ENCODE measurements at regions not wholly inside any gene's neighbourhood (a gene's known extent, or its start where the extent isn't known, plus 50 kb on each side); places are given as distances from the start of the nearest gene placed in this dataset.

DNA sequence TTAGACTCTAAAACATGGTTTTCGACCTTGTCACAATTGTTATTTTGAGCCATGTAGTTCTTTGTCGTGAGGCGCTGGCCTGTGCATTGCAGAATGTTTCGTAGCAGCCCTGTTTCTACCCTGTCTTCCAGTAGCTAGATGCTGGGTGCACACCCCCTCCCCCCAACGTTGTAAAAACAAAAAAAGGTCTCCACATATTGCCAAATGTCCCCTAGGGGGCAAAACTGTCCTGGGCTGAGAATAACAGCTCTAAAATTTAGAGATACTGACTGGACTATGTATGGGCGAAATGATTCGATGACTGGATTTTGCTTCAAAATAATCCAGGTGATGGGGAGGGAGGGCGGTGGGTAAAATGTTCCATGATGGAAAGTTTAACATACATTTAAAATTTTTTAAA is 126.1 kb upstream of the FUT8 start:
- DNase-seq, result no peak

GRCh38 chr14:65287264-65288131 is 125.0 kb upstream of the FUT8 start:
- DNase-seq, result no peak

DNA sequence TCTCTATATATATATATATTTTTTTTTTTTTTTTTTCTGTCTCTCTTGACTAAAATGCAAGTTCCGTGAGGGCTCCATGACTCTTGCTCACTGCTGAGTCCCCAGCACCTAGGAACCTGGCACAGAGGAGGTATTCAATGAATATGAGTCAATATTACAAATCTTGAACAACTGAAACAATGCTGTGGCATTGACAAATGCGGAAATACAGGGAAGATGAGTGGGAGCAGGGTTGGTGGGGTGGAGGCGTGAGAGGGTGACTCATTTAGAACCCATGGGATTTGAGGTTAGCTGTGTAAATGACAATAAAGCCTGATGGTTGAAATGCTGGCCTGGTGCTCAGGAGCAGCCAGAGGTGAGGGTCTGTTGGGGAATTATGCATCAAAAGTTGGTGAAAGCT is 121.7 kb upstream of the FUT8 start:
- DNase-seq, result no peak

- no peak for DNase-seq
These were observed 121.0 kb upstream of the FUT8 start for GRCh38 chr14:65291531-65291930.

GRCh38 chr14:65294816-65295215 is 117.7 kb upstream of the FUT8 start:
- no peak for DNase-seq

- DNase-seq, result no peak
These were observed 116.1 kb upstream of the FUT8 start for GRCh38 chr14:65296402-65296801.

DNA sequence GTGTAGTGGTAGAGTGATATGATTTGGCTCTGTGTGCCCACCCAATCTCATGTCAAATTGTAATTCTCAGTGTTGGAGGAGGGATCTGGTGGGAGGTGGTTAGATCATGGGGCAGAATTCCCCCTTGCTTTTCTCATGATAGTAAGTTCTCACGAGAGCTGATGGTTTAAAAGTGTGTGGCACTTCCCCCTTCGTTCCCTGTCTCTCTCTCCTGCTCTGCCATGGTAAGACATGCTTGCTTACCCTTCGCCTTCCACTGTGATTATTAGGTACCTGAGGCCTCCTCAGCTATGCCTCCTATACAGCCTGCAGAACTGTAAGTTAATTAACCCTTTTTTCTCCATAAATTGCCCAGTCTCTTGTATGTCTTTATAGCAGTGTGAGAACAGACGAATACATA is 115.7 kb upstream of the FUT8 start:
- no peak for DNase-seq

DNA sequence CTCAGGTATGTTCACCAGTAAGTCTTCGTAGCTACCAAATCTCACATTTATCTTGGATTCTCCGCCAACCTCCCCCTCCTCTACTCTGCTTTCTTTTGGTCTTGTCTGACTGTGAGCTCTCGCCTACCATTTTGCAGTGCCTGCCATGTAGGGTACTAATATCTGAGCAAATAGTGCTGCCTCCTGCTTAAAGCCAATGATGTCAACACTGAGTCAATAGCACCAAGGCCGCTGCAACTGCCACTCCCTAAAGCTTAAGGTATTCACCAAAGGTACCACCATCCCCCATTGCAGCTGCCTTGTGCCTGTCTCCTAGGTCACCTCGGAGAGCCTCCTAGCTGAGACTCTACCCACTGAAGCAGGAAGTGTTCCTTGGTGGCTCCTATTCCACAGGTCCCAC is 114.8 kb upstream of the FUT8 start:
- DNase-seq, result no peak

DNA sequence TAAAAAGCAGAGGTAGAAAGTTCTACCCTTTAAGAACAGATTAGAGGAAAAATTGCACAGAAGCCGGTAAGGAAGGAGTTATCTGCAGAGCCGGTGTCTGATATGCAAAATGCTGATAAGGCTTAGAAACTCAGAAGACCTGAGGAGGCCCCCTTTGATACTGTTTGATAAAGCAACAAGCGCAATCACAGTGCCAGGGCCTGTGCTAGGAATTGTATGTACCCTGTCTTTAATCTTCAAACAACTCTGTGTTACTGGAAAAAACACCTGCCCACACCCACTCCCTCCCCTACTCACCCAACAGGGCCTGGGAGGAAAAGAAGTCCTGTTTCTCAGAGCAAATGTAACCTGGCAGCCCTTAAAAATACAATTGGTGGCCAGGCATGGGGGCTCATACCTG is 112.7 kb upstream of the FUT8 start:
- no peak for DNase-seq

DNA sequence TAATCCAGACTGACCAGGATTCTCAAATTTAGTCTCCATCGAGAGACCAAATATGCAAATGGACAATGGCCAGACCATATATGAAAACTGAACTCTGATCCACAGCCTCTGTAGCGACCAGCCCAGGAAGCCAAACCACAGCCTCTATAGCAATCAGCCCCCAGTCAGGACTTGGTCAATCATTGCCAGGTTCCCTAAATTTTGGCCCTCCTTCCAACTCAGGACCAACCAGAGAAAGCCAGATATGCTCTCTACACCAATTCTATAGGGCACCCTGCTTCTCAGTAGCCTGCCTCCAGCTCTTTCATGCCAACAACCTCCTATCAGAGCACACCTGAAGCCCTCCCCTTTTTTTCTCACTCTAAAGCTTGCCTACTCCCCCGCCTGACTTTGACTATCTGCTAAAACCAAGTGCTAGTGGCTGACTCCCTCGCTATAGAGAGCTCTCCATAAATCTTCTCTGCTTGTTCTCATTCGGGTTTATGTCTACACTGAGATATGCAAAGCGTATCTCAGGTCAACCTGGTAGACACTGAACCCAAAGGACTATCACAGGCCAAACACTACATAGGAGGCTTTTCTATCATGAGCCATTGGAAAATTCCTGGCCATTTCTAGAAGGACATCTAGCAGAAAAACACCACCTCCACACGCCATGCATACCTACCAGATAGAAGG is 110.5 kb upstream of the FUT8 start:
- DNase-seq, result no peak

DNA sequence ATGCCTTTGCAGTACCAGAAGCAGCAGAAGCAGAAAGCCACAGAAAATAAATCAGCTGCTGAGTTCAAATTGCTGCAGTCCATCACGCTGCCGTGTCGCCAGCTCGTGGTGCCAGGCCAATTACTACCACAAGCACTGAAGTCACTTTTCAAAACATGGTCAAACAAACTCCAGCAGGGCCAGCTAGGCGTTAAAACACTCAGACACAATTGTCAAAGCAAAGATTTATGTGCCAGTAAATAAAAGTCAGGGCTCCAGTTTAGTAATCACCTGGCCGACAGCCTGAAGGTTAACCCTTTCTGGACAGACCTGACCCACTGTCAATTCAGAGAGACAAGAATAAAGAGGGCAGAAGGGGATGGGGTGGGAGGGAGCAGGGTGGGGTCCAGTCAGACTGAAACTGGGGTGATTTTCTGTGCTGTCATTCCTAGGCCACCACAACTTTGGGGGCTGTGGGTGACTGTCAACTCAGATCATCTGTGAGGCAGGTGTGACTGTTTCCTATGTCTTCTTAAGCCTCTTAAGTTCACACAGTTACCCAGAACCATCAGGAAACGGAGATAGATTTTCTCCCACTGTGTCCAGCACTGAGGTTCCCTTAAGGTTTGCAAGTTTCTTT is 109.8 kb upstream of the FUT8 start:
- peak; percentile 66 for DNase-seq

- no peak for DNase-seq
These were observed 109.2 kb upstream of the FUT8 start for GRCh38 chr14:65303190-65303898.

DNA sequence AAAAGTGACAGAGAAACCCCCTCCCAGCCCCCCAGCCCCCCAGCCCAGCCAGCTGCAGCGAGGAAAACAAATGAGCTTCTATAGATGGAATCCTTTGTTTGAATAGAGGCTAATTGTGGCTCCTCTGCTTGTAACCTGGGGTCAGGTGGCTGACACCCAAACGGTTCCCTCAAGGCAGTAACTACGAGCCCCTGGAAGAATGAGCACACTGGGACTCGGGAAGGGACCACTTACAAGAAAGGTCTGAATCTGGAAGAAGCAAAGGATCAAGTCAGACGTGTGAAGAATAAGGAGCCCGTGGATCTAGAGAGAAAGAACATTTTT is 108.7 kb upstream of the FUT8 start:
- no peak for DNase-seq

- no peak for DNase-seq
These were observed 108.3 kb upstream of the FUT8 start for GRCh38 chr14:65304239-65304638.

DNA sequence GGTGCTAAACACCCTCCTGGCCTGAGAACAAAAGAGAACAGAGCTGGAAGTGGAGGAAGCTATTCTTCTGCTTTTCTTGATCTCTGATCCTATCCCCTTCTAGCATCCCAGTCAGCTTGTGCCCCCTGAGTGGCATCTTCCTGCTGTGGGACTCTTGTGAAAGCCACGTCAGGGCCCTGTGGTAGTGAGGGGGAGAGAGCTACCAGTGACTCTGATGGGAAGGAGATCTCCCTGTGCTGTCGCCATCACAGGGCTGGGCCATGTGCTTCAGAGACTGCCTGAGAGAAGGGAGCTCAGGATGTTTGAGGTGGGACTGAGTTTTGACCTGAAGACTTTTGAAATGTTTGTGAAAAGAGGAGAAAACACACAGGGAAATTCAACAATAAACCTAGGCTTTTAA is 107.6 kb upstream of the FUT8 start:
- DNase-seq, result no peak

DNA sequence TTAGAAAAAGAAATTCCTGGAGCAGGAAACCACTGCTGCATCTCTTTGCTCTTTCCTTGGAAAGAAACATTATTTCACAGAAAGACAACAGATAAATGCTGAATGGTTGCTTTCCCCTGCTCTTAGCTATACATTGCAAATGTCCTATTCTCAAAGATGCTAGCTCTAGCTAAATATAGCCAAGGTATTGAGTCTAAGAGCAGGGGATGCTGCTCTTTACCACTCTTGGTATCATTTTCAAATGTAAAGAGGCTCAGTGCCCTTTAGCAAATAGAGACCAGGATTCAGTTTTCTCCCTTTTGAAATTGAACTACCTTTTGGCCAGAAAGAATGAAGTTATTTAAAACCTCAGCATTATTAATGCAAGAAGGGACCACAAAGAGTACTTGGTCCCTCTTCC is 104.0 kb upstream of the FUT8 start:
- DNase-seq, result no peak

GRCh38 chr14:65310568-65310967 is 102.0 kb upstream of the FUT8 start:
- DNase-seq, result no peak

DNA sequence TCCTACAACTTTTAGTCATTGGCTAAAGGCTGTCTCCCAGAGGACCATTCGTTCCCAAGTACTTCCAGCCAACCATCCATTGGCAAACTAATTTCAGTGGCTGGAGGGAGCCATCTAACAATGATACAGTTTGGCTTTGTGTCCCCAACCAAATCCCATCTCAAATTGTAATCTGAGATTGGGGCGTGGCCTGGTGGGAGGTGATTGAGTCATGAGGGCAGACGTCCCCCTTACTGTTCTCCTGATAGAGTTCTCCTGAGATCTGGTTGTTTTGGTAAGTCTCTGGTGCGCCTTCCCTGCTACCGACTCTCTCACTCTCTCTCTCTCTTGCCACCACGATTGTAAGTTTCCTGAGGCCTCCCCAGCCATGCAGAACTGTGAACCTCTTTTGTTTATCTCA is 99.7 kb upstream of the FUT8 start:
- no peak for DNase-seq

GRCh38 chr14:65318636-65319506 is 93.7 kb upstream of the FUT8 start:
- DNase-seq, result no peak

- DNase-seq, result no peak
These were observed 91.7 kb upstream of the FUT8 start for GRCh38 chr14:65320661-65321308.

DNA sequence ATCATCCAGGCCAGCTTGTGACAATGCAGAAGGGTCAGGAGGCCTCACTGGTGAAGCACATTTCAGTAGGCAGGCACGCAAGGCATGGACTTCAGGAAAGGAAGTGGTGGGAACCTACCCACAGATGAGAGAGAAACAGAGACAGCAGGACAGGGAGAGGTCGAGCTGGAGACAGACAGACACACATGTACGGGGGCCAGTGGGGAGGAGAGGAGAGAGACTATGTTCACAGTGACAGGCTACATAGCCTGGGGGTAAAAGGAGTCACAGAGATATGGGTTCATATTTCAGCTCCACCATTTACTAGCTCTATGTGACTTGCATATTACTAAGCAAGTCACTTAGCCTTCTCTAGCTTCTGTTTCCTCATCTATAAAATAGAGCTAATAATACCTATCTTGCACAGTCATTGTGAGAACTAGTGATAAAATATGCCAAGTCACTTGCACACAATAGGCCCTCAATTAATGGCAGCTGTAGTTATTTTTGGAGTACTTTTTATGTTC is 91.1 kb upstream of the FUT8 start:
- DNase-seq, result no peak

GRCh38 chr14:65329481-65329880 is 83.0 kb upstream of the FUT8 start:
- no peak for DNase-seq

All from NCI-H1417 treated with DMSO at 0.1 percent for 48 hours (cell line).